Suppressor macrophage treated with lipopolysaccharide for 4 hours (primary cell): ENCODE measurements at regions not wholly inside any gene's neighbourhood (a gene's known extent, or its start where the extent isn't known, plus 50 kb on each side); places are given as distances from the start of the nearest gene placed in this dataset.
"Not testable (repeated sequence)": the region's sequence is repeated elsewhere in the genome, so short reads cannot be mapped to it uniquely, and the experiment has no call there.

Source experiments
- DNase-seq: peaks from one replicate; pipeline ENCODE4 v3.0.0-alpha.2; 2020

DNA sequence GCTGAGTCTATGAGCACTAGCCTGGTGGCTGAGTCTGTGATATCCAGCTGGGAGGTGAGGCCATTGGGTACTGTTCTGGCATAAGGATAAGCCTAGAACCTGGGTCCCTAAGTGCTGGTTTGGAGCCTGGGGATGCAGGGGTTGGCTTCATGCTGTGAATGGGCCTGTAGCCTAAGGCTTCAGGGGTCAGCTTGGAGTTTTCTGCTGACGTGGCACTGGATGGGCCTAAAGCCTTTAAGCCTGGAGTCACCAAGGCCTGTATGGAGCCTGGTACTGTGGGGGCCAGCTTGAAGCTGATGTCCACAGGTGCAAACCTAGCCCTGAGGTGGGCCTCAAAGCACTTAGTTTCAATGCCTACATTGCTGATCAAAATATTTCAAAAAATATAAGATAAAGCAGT, 979.6 kb upstream of the POU3F4 start:
- no peak for DNase-seq

DNA sequence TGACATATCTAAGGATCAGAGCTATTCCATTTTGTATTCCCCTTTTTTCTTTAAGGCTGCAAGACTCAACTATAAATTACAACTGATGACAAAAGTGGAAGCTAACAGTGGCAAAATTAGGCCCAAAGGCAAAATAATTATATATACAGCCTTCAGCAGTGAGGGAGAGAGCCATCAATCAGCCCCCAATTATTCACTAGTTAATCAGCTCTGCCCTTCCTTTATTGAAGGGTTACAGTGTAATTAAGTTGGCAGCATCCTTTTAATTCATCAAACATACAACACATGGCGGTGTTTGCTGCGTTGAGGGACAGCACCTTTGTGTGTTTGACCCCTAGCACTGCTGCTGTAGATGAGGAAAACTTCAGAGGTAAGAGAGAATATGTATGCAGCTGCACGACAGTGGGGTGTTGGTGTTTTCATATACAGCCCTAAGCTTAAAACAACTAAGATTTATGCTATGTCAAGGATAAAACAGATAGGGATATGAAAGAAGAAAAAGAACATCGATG, 973.9 kb upstream of the POU3F4 start:
- DNase-seq: no peak

DNA sequence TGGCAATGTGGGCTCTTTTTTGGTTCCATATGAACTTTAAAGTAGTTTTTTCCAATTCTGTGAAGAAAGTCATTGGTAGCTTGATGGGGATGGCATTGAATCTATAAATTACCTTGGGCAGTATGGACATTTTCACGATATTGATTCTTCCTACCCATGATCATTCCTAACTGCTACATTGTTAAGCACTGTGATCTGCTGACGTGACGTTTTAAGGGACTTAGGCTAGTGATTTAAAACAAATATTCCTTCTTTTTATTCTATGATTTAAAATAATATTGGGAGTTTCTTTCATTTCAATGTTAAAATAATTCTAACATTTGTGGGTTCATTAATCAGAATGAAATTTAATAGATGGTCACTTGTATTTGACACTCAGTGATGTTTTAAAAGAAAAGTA, 970.9 kb upstream of the POU3F4 start:
- DNase-seq: not testable (repeated sequence)

DNA sequence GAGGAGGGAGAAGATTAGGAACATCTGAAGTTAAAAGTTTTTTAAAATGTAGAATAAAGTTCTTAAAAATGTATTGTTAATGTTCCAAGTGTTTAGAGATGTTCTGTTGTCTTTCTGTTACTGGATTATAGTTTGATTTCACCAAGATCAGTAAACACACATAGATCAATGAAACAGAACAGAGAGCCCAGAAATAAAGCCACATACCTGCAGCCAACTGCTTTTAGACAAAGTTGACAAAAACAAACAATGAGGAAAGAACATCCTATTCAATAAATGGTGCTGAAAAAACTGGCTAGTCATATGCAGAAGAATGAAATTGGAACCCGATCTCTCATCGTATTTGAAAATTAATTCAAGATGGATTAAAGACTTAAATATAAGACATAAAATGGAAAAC, 966.3 kb upstream of the POU3F4 start:
- DNase-seq: no peak

DNA sequence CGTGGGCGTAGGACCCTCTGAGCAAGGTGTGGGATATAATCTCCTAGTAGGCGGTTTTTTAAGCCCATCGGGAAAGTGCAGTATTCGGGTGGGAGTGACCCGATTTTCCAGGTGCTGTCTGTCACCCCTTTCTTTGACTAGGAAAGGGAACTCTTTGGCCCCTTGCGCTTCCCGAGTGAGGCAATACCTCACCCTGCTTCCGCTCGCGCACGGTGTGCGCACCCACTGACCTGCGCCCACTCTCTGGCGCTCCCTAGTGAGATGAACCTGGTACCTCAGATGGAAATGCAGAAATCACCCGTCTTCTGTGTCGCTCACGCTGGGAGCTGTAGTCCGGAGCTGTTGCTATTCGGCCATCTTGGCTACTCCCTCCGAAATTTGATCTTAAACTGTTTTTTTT, 955.9 kb upstream of the POU3F4 start:
- not testable (repeated sequence) for DNase-seq

DNA sequence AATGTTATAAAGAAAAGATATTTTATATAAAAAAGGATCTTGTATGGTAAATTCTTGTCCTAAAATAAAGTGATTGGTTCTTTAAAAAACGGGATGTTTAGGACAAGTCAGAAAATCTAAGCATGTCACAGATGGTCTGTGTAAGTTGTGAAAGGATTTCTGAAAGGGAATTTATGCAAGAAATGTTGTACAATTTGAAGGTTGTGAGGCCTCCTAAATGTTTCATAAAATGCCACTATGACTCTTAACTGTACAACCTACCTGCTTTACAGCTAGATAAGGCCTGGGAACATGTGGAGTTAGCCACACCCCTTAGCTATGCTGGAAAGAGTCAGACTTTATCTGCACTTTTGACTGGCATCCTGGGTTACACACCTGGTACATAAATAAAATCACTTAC, 951.5 kb upstream of the POU3F4 start:
- no peak for DNase-seq

DNA sequence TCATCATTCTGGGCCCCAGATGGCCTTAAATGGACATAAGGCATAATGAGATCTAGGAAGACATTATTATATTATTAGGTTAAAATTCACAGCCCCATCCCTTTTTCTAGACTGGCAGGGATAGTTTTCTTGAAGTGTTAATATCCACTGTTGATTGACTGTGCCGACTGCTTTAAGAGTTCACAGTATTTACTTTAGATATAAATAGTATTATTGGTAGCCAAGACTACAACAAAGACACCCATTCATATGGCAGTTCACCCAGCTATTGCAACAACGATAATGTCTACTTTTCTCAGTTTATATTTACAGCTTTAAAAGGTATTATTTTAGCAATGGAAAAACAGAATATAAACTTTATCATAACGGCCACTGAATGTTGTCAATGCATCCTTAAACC, 922.2 kb upstream of the POU3F4 start:
- no peak for DNase-seq

DNA sequence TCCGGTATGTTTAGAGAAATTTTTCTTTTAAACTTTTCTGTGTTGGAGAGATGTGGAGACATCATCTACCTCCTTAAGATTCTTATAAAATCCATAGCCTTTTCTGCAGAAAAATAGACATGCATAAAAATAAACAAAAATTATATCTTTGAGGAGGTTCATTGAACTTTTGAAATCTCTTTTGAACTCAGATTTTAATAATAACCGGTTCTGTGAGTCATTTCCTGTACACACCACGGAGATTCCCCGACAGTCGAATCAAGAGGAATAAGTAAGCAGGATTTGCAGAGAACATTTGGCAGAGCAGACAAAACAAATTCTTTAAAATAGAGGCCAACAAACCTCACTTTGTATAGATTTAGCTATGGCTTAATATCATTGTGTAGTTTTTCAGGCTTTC, 918.7 kb upstream of the POU3F4 start:
- DNase-seq: no peak

DNA sequence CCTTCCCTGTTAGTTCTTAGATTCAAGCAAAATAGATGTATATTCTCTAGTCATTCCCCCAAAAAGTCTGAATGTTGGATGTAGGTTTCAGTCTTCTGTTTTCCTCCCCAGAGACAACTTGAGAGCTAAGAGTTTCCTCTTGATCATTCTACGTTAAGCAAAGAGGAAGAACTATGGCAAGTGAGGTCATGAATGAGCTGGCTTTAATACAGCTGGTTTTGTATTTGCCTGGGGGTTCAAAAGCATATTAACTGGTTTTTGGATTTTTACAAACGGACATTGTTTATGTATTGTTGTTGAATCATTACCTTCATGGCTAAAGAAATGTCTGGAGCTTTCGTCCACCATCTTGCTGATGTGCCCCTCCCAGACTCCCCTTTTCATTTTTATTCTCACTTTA, 916.7 kb upstream of the POU3F4 start:
- no peak for DNase-seq

DNA sequence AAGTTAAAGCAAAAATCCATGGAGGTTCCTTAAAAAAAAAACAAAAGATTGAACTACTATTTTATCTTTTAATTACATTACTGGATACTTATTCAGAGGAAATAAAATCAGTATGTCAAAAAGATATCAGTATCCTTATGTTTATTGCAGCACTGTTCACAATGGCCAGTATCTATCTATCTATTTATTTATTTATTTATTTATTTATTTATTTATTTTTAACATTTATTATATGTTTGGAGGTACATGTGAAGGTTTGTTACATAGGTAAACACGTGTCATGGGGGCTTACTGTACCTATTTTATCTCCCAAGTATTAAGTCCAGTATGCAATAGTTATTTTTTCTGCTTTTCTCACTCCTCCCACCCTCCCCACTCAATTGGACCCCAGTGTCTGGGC, 881.1 kb upstream of the POU3F4 start:
- no peak for DNase-seq

DNA sequence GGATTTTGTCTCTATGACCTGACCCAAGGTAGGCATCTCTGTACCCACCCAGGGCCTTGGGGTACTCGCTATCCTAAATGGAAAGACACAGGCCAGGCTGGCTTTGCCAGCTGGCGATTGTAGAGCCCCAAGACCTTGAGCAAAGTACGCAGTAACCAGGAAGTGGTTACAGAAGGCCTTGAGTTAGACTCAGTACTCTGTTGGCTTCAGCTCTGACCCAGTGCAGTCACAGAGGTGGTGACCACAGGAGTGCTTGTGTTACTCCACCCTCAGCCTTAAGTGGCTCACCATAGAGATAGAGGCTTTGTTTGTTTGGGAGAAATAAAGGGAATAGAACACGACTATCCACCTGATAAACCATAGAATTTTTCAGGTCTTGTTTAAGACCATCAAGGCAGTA, 880.5 kb upstream of the POU3F4 start:
- DNase-seq: no peak

DNA sequence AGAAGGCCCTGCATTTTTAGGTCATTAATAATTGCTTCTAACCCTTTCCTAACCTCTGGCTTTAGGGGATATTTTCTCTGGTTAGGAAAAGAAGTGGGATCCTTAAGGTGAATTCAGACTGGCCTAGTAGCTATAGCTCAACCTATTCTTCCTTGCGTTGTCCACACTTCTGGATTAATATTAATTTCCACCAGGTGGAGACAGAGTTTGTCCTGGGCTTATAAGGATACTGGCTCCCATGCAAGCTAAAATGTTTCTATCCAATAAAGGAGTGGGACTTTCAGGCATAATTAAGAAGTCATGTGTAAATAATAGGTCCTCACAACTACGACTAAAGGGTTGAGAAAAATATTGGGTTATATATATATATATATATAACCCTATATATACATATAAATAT, 860.0 kb upstream of the POU3F4 start:
- DNase-seq: no peak

DNA sequence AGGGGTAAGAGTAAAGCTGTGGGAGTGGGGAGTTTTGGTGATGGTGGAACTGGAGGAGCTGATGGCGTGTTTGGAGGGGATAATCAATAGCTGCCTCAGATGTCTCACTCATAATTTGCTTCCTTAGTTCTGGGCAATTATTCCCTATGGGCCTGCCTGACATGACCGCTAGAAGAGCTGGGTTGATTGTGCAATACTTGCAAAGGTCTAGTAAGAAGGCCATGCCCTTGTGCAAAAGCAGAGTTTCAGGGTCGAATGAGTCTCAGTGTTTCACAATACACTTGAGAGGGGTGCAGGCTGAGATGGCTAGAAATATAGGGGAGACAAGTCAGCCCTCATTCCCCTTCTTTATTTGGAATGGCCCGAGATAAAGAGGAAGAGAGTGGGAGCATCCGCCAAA, 858.4 kb upstream of the POU3F4 start:
- no peak for DNase-seq

DNA sequence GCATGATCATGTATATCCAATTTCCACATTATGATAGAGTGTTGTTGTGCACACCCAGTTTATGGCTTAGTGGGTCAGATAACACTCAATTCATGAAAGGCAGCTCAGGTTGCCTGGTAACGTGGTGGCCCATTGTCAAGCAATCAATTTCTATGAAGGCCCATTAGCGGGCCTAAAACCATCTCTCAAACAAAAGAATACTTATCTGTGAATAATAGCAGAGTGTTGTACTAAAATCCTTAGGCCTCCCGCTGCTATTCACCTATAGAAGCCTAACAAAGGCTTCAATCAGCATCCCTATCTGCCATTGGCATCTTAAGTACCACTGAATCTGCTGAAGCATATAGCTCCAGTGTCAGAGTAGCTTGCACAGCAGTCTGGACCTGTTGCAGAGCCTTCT, 849.6 kb upstream of the POU3F4 start:
- DNase-seq: no peak

DNA sequence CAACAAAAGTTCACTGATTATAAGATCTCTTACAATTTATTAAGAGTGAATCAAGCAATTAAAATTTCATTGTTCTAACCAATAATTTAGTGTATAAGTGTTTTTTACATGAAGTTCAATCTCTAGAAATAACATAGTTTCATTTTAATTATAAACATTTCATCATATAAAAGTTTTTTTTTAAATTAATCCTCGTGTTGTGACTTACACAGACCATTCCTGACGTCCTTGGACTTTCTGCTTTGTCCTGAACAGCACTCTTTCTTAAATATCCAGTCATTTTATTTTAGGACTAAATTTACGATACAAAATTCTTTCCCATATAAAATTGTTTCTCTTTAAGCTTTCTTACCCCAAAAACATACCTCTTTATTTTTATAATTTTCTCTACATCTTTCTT, 841.7 kb upstream of the POU3F4 start:
- DNase-seq: no peak

DNA sequence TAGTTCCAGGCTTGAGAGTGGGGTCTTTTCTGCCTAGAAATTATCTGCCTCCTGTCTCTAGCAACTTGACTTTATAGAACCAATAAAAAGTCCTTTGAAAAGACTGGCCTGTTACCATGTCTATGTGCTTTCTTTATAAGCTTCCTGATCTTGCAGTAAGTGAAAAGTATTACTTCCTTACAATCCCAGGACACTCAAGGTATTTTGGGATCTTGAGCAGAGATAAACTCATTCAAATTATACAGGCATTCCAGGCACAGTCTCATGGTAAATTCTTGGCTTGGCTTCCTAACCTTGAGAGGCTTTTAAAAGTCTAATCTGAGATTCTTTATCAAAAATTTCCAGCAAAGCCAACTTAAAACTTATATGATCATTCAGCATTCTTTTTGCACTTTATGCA, 833.0 kb upstream of the POU3F4 start:
- no peak for DNase-seq

DNA sequence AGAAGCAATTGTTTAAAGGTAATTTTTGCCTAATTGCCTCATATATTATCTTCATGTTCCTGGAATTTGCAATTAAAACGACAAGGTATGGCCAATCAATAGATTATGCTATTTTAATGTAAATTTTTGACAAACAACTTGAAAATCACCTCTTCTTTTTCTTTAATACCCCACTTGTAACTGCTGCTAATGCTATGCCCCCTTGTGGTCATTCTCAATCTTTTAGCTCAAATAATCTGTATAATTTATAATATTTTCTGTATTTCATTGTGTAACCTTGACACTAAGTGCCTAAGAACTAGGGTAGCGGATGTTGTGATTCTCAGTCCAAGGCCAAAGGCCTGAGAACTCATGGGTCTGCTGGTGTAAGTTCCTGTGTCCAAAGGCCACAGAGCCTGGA, 831.7 kb upstream of the POU3F4 start:
- peak; percentile 0 for DNase-seq

DNA sequence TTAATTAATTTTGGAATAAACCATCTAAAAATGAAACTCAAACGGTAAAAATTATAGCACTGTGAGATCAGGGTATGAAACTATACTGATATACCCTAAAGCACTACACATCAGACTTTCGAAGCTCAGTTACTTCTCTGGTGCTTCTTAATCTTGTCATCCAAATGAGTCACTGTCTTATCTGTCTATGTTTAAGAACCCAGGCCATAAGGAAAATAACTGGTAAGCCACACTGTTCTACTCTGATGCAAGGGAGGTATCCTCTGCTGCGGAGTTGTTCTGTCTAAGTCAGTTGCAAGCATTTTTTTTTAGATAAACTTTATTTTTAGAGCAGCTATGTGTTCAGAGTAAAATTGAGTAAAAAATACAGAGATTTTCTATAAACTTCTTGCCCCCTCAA, 830.8 kb upstream of the POU3F4 start:
- no peak for DNase-seq

DNA sequence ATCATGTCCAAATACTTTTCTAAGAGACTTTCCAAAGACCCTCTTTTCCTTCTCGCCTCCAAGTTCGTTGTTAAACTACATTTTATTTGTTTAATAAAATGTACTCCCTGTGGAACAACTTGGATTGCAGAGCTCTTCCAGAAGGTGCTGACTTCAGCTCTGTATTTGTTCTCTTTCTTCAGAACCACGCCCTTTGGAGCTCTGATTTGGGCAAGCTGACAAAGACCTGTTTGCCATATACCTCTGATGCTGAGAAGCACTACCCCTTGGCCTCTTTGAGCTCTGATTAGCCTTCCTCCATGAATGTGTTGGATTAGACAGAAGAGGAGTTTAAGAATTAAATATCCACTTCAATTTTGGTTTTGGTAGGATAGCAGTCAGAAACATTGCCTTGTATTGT, 815.1 kb upstream of the POU3F4 start:
- DNase-seq: no peak

DNA sequence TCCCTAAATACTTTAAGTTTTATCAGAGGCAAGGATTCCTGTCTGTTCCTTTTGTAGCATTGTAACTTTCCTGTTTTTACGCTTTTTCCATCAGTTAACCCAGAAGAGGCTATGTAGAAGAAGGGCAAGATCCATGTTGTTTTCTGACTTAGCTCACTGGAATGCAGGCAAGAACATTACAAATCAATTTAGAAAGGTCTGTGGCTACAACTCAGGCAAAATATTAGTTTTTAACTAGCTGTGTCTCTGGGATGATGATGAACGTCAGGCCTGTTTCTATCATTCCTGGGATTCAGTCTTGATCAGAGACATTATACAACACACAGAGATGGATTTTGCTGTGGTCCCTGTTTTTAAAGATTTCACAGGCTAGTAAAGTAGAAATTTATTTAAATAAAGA, 813.0 kb upstream of the POU3F4 start:
- no peak for DNase-seq

DNA sequence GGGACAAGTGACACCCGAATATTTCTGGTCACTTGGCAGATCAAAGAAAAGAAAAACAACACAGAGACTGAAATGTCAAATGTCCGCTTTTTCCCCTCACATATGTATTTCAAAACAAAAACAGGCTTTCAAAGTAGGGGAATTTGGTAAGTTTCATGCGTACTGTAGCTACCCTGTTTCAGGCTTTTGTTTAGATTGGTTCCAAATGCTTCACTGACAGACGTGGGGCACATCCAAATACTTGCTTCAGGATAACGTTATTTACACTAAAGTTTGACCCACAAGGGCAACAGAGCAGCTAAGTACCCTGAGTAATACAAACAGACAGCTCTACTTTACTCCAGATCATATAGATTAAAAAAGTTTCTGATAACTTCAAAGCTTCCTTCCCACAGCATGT, 804.5 kb upstream of the POU3F4 start:
- no peak for DNase-seq

DNA sequence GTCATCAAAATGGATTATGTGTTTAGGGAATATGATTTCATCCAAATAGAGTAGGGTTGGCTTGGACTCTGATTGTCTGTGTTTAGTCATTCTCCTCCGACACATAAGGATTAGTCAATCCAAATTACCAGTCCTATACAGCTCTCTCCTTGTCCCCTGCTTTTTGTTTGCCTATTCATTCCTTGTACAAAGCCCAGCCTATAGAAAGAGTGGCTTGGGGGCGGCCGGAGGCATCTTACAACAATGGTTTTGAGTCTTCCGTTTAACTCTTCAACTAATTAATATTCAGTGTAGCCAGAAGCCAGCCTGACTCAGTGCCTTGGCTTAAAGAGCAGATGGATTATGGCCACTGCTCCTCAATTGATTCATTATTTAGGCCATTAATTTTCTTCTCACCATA, 796.6 kb upstream of the POU3F4 start:
- no peak for DNase-seq

DNA sequence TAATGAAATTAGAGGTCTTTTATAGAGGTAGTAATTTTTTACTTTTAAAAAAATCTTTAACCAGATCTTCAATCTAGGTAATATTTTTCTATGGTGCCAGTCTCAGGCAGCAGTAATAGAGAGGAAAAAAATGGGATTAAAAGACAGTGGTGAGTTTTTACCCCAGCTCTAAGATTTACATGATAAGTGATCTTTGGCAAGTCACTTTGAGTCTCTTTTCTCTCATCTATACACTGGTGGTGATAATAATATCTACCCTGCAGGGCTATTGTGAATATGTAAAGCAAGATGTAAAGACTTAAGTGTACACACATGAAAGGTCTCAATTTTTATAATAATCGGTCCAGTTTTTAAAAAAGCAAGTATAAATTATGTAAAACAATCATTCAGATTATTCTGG, 786.2 kb upstream of the POU3F4 start:
- DNase-seq: no peak

DNA sequence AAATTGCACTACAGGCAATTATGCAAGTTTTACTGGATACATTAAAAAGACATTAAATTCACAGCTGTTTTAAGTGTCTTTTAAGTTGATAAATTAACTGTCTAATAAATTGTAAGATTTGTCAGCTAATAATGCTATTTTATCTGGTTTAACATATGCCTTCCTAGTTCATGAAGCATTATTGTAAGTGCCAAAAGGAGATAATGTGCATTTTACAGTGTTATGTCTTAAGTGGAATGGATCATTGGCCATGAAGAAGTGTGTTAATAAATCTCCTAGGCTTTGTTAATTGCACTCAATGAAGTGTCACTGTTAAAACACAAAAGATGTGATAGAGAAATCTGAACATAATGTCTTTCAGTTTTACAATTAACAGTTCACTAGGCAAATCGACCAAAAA, 784.3 kb upstream of the POU3F4 start:
- DNase-seq: no peak

DNA sequence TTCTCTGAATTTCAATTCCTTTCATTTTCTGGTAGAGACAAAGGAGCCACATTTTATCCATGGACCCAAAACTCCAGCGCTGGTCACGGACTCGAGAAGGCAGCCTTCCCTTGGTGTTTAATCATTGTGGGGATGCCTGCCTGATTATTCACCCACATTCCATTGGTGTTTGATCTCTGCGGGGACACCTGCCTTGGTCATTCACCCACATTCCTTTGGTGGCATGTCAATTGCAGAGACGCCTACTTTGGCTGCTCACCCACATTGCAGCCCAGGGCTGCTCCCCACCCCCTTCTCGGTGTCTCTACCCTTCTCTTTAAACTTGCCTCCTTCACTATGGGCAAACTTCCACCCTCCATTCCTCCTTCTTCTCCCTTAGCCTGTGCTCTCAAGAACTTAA, 780.7 kb upstream of the POU3F4 start:
- DNase-seq: not testable (repeated sequence)

DNA sequence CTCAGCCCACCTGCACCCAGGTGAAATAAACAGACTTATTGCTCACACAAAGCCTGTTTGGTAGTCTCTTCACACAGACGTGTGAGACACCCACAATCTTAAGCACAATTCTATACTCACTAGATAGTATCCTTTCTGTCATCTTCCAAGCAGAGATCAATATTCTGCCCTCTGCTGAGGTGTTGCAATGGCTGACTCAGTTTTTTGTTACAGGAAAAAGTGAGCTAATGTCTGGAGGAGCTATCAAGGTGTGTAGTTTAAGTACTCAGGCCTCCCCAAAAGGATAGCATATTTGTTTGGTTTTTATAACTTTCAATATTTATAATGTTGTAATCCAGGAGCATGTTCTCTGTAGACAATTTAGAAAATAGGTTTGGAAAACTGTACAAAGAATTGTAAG, 775.2 kb upstream of the POU3F4 start:
- DNase-seq: no peak
